HG02678 (cell line): ENCODE measurements at regions not wholly inside any gene's neighbourhood (a gene's known extent, or its start where the extent isn't known, plus 50 kb on each side); places are given as distances from the start of the nearest gene placed in this dataset.

ENCODE experiments used
- ATAC-seq: cut with Tn5 transposase; IDR thresholded peaks from one replicate; pipeline ENCODE4 v1.9.1; 2021; ENCODE audit warnings: mild to moderate bottlenecking, moderate library complexity; ENCODE audit not compliant: unreplicated experiment

- ATAC-seq = no peak
Measured at GRCh38 chr11:10358696-10359095, 53.8 kb downstream of the ADM start.

DNA sequence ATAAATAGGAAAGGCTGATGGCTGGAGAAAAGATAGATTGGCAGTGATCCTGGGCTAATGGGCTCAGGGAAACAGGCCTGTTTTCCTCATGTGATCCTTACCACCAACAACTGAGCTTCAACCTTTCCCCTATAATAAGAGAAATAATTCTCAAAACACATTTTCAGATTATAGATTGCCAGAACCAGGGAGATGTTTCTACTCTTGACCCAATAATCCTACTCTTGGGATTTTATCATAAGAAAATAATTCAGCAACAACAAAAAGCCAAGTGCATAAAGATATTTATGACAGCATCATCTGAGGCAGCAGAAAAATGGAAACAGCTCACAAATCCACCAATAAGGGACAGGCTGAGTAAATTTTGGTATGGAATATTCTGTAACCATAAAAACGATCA is 54.3 kb downstream of the ADM start:
- ATAC-seq = no peak

DNA sequence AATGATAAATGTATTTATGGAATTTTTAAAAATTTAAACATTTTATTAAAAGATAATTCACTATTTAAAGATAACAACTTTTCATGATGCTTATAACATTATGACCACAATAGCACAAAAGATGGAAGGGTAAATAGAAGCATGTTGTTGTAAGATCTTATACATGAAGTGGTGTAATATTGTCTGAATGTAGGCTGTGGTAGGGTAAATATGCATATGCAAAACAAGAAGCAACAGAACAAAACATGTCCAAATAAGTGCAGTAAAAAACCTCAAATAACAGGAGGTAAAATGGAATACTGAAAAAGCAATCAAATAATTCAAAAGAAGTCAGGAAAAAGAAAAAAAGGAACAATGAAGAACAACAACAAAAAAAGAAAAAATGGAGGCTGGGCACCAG is 56.0 kb downstream of the ADM start:
- ATAC-seq = no peak

GRCh38 chr11:10365045-10365444 is 60.2 kb downstream of the ADM start:
- no peak for ATAC-seq

DNA sequence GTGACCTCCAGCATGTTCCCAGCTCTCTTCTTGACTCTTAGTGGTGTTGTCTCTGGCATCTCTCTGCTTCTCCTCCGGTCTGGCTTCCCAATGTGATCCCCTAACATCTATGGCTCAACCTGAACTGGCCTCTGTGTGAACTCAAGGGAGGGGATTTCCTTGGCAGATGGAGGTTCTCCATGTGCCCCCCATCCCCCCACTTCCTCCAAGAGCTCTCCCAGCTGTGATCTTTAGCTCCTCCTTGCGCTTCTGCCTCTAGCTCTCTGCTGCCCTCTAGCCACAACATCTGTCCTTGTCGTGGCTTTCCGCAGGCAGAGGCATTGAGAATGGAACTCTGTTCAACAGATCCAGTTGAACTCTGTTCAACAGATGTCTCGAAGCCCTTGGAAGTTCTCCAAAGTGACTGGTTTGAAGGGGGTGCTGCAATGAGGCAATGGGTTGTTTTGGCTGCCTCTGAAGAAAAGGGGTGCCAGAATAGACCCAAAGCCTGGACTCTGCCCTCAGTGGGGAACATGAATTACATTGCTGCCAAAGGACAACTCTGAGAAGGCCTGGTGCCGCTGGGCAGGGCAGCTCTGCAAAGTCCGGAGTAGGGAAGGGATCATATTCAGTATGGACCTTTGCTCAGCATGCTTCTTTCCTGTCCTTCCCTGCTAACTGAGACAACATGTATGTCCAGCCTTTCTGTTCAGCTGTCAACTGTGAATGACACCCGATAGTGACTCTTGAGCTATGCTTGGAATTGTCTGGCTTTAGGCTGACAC is 61.9 kb downstream of the ADM start:
- peak; percentile 76 for ATAC-seq

DNA sequence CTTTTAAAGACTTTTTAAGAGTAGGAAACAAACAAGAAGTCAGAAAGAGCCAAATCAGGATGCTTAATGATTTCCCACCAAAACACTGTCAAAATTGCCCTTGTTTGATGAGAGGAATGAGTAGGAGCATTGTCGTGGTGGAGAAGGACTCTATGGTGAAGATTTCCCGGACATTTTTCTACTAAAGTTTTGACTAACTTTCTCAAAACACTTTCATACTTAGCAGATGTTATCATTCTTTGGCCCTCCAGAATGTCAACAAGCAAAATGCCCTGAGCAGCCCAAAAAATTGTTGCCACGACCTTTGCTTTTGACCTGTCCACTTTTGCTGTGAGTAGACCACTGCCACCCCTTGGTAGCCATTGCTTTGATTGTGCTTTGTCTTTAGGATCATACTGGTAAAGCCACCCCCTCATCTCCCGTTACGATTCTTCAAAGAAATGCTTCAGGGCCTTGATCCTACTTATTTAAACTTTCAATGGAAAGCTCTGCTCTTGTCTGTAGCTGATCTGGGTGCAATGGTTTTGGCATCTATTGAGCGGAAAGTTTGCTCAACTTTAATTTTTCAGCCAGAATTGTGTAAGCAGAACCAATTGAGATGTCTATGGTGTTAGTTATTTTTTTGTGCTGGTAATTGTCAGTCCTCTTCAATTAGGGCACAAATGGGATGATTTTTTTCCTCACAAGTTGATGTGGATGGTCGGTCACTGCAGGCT is 67.2 kb downstream of the ADM start:
- ATAC-seq = no peak

- ATAC-seq = no peak
Measured at GRCh38 chr11:10373340-10373739, 68.5 kb downstream of the ADM start.

DNA sequence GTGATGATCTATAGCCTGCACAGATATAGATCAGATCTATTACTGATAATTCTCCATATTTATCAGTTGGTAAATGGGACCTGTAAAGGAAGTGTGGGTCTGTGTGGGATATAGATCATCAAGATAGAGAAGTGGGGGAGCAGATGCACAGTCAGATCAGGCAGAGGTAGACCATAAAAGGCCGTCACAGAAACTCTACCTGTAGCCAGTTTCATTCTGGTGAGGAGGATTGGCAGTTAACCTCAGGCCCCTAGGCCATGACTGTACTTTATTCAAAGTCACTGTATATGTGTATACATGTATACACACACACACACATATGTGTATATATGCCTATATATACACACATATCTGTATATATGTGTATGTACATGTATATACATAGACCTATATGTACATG is 69.1 kb downstream of the ADM start:
- no peak for ATAC-seq

GRCh38 chr11:10374386-10374785 is 69.5 kb downstream of the ADM start:
- no peak for ATAC-seq

DNA sequence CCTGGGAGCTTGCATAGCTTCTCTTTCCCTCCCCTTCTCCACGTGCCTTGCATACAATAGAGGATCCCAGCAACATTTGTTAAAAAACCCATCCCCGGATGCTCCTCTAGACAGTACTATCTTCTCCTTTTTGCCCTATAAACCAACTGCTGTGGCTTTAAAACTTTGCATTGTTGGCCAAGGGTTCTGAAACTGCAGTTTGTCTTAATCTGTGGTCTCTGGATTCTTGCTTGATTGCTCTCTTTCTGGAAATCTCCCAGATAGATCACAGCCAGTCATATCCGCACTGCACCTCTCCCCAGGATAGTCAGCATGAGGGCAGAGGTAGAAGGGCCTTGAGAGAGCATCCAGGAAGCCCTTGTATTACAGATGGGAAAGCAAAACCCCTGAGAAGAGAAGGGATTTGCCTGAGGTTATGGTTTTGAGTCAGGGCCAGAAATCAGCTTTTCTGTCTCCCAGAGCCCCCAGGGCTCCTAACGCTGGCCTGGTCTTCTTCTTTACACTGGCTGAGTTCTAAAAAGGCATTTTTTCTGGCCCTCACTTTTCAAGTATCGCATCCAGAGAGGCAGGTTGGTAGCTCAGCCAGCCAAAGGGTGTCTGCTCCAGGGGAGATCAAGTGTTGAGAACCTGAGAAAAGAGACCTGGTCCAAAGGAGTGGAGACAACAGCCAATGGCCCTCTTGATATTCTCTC is 70.6 kb downstream of the ADM start:
- ATAC-seq = no peak

- ATAC-seq = no peak
Measured at GRCh38 chr11:10376061-10376460, 71.2 kb downstream of the ADM start.

DNA sequence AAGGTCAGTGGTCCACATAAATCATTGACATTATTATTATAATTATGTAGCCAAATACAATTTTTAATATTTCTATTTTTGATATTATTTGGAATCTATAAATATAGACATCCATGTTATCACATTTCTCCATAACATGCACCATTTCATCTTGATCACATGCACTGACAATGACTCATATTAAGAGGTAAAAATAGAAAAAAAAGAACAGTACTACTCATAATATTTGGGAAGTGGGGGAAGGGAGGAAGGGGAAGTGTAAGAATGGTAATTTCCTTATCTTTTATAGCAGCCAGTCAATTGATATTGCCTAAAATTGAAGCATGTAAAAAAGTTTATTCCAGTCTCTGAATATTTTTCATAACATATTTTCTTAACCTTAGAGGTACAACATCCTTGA is 72.3 kb downstream of the ADM start:
- no peak for ATAC-seq

DNA sequence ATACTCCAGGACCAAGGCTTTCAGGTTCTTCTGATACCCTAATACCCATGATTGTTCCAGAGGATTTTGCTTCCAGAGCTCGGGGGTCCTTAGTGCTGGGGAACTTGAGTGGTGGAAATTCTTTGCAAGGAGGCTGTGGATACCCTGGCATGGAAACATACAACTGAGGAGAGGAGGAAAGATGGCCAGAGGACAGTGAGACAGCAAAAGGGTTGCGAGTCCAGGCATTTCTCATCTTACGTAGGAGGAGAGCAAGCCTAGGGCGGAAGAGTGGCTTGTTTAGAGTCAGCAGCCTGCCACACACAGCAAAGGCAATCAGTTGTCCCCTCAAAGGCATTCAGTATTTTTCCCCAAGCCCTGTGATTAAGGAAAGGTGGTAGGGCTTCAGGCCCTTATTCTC is 73.5 kb downstream of the ADM start:
- ATAC-seq = no peak

- ATAC-seq = no peak
Measured at GRCh38 chr11:10379022-10379421, 74.1 kb downstream of the ADM start.

DNA sequence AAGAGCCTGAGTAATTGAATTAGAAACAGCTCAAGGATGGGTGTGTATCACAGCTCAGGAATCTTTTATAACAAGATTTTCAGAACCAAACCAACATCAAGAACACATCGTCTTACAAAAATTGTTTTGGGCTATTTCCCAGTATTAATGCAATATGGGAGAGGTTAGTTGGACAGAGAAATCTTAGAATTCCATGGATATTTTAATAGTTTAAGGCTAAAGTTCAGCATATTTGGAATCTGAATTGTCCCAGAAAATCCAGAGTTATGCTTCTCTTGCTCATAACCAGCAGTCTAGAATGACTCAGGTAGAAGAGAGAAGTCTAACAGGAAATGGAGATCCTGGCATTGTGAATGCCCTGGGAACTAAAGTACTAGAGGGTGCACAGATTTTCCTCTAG is 74.6 kb downstream of the ADM start:
- ATAC-seq = no peak

- ATAC-seq = no peak
Measured at GRCh38 chr11:10379871-10380568, 75.0 kb upstream of the AMPD3 start.

GRCh38 chr11:10380921-10381320 is 74.1 kb upstream of the AMPD3 start:
- ATAC-seq = no peak

- ATAC-seq = no peak
Measured at GRCh38 chr11:10381736-10382135, 73.3 kb upstream of the AMPD3 start.

- ATAC-seq = no peak
Measured at GRCh38 chr11:10382518-10382917, 72.5 kb upstream of the AMPD3 start.

GRCh38 chr11:10385696-10386095 is 69.4 kb upstream of the AMPD3 start:
- ATAC-seq = no peak

- ATAC-seq = no peak
Measured at GRCh38 chr11:10386361-10386760, 68.7 kb upstream of the AMPD3 start.

DNA sequence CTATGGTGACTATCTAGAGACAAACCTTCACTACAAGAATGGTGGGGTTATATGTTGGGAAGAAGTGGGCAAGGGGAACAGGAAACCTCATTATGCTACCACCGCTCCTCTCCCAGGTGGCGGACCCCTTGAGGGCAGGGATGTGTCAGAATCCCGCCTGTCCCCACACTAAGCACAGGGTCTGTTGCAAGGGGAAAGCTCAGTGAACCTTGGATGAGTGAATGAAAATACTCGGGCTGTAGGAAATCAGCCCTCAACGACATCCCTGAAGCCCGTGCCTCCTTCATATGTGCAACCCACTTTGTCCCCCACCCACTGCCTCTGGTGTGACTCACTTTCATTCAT is 68.2 kb upstream of the AMPD3 start:
- no peak for ATAC-seq
